ENCODE measurements at regions not wholly inside any gene's neighbourhood (a gene's known extent, or its start where the extent isn't known, plus 50 kb on each side); places are given as distances from the start of the nearest gene placed in this dataset.

DNA sequence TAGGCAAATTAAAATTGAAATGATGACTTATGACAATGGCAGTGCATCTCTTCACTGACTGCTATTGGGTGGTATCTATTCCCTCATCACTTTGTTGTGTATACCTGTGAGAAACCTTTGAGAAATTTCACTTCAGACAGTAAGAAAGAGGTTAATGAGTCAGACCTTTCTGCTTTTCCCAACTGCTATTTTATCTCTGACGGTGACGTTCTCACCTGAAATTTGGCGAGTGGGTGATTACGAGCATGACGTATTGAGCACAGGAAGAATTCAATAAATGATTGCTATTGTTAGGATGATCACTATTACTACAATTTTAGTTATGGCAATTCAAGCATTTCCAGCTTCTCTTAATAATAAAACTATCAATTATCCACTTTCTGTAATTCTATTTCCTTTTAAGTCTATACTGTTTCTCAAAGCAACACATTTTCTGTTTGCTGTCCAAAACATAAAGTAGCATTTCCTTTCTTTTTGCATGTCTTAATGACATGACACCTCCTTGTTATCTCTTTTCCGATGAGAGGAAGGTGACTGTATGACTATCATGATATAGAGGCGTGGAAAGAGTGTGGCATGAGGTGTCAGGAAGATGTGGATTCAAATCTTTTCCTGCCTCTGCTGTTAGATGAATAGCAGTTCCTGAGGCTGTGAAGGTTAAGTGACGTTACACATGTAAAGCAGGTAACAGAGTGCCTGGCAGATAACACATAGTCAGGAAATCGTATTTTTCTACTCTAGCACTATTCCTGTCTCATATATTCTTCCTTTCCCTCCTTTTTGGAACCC lies 504.9 kb upstream of the SEMA6D start:
- Histone ChIP-seq H3K9ac (ENCODE audit: low read length) (no peak overlapping the region), H3K36me3 (ENCODE audit: insufficient read depth, low read length) (no peaks in the 10 kb centered on the region), H3K4me3 (ENCODE audit: insufficient read depth, low read depth, low read length) (no peak overlapping the region), H3K79me2 (ENCODE audit: insufficient read depth, low read length) (no peaks in the 10 kb centered on the region), H3K4me2 (ENCODE audit: low read length) (no peak overlapping the region), H2AFZ (ENCODE audit: low read depth, low read length) (no peak overlapping the region), H3K27ac (ENCODE audit: low read depth, low read length) (no peak overlapping the region), H4K20me1 (ENCODE audit: insufficient read depth, low read length) (no peaks in the 10 kb centered on the region), H3K9me3 (ENCODE audit: insufficient read depth, low read depth, low read length) (no peaks in the 10 kb centered on the region), H3K4me1 (ENCODE audit: insufficient read depth, low read length) (no peaks in the 10 kb centered on the region), H3K27me3 (ENCODE audit: insufficient read depth, low read length) (no peaks in the 10 kb centered on the region)
- Mint-ChIP-seq H3K4me3 (ENCODE audit: unreplicated experiment) (no peak overlapping the region), H3K36me3 (ENCODE audit: low read depth, unreplicated experiment) (no peaks in the 10 kb centered on the region), H3K27ac (ENCODE audit: unreplicated experiment) (no peak overlapping the region), H3K27me3 (ENCODE audit: low read depth, unreplicated experiment) (peaks cover 5% of the 10 kb centered on the region), H3K4me1 (ENCODE audit: low read depth, unreplicated experiment) (no peaks in the 10 kb centered on the region), H3K9me3 (ENCODE audit: unreplicated experiment) (no peaks in the 10 kb centered on the region)
- DNase-seq (ENCODE audit: low read depth) (no peak), FAIRE-seq (no peak)
- no peak for TF ChIP-seq CTCF (IDR thresholded peaks at IDR 0.05; ENCODE audit: insufficient read depth, low read depth, low read length)
- TF ChIP-seq EZH2 (IDR thresholded peaks at IDR 0.05; ENCODE audit: insufficient read depth, low read length), result no peak

DNA sequence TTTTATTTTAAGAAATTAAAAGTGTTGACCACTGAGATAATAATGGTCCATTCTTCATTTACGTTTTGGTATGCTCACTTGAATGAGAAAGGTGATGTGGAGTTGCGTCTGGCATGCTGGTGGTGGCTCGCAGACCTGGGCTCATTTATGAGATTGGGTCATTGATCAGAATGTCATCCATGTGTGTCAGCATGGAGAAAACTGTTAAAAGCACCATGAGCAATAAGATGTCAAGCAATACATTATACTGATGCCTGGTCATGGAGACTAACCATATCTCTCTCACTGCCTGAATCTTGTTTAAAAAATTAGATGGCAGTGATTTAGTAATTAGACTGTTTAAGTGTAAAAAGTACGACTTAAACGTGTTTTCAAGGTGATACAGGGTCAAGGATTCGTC lies 503.4 kb upstream of the SEMA6D start:
- H3K4me1 Mint-ChIP-seq (ENCODE audit: low read depth, unreplicated experiment), result no peaks in the 10 kb centered on the region
- TF ChIP-seq CTCF (IDR thresholded peaks at IDR 0.05; ENCODE audit: insufficient read depth, low read depth, low read length) (no peak), EZH2 (IDR thresholded peaks at IDR 0.05; ENCODE audit: insufficient read depth, low read length) (no peak)
- Histone ChIP-seq H3K4me3 (ENCODE audit: insufficient read depth, low read depth, low read length) (no peak overlapping the region), H3K27me3 (ENCODE audit: insufficient read depth, low read length) (no peaks in the 10 kb centered on the region), H3K9me3 (ENCODE audit: insufficient read depth, low read depth, low read length) (no peaks in the 10 kb centered on the region), H3K4me1 (ENCODE audit: insufficient read depth, low read length) (no peaks in the 10 kb centered on the region), H3K36me3 (ENCODE audit: insufficient read depth, low read length) (no peaks in the 10 kb centered on the region), H3K4me2 (ENCODE audit: low read length) (no peak overlapping the region), H4K20me1 (ENCODE audit: insufficient read depth, low read length) (no peaks in the 10 kb centered on the region), H3K79me2 (ENCODE audit: insufficient read depth, low read length) (no peaks in the 10 kb centered on the region), H3K9ac (ENCODE audit: low read length) (no peak overlapping the region), H2AFZ (ENCODE audit: low read depth, low read length) (no peak overlapping the region), H3K27ac (ENCODE audit: low read depth, low read length) (no peak overlapping the region)
- H3K9me3 Mint-ChIP-seq (ENCODE audit: unreplicated experiment), result no peaks in the 10 kb centered on the region
- H3K4me3 Mint-ChIP-seq (ENCODE audit: unreplicated experiment), result no peak overlapping the region
- no peak for DNase-seq (ENCODE audit: low read depth)
- no peak for FAIRE-seq
- no peaks in the 10 kb centered on the region for H3K36me3 Mint-ChIP-seq (ENCODE audit: low read depth, unreplicated experiment)
- H3K27me3 Mint-ChIP-seq (ENCODE audit: low read depth, unreplicated experiment), result peaks cover 5% of the 10 kb centered on the region
- no peak overlapping the region for H3K27ac Mint-ChIP-seq (ENCODE audit: unreplicated experiment)

GRCh38 chr15:47218295-47218694 lies 499.0 kb upstream of the SEMA6D start:
- Histone ChIP-seq H3K4me1 (ENCODE audit: insufficient read depth, low read length) (no peaks in the 10 kb centered on the region), H3K79me2 (ENCODE audit: insufficient read depth, low read length) (no peaks in the 10 kb centered on the region), H3K9ac (ENCODE audit: low read length) (no peak overlapping the region), H3K9me3 (ENCODE audit: insufficient read depth, low read depth, low read length) (no peaks in the 10 kb centered on the region), H3K27me3 (ENCODE audit: insufficient read depth, low read length) (no peaks in the 10 kb centered on the region), H2AFZ (ENCODE audit: low read depth, low read length) (no peak overlapping the region), H3K4me2 (ENCODE audit: low read length) (no peak overlapping the region), H3K36me3 (ENCODE audit: insufficient read depth, low read length) (no peaks in the 10 kb centered on the region), H3K27ac (ENCODE audit: low read depth, low read length) (no peak overlapping the region), H4K20me1 (ENCODE audit: insufficient read depth, low read length) (no peaks in the 10 kb centered on the region), H3K4me3 (ENCODE audit: insufficient read depth, low read depth, low read length) (no peak overlapping the region)
- no peak overlapping the region for H3K27ac Mint-ChIP-seq (ENCODE audit: unreplicated experiment)
- no peaks in the 10 kb centered on the region for H3K4me1 Mint-ChIP-seq (ENCODE audit: low read depth, unreplicated experiment)
- no peaks in the 10 kb centered on the region for H3K36me3 Mint-ChIP-seq (ENCODE audit: low read depth, unreplicated experiment)
- H3K9me3 Mint-ChIP-seq (ENCODE audit: unreplicated experiment), result no peaks in the 10 kb centered on the region
- FAIRE-seq, result no peak
- TF ChIP-seq CTCF (IDR thresholded peaks at IDR 0.05; ENCODE audit: insufficient read depth, low read depth, low read length), result no peak
- TF ChIP-seq EZH2 (IDR thresholded peaks at IDR 0.05; ENCODE audit: insufficient read depth, low read length), result no peak
- no peak overlapping the region for H3K4me3 Mint-ChIP-seq (ENCODE audit: unreplicated experiment)
- peaks cover 2% of the 10 kb centered on the region for H3K27me3 Mint-ChIP-seq (ENCODE audit: low read depth, unreplicated experiment)
- DNase-seq (ENCODE audit: low read depth), result peak; percentile 2

Measured in astrocyte (in vitro differentiated cells and primary cell).